Natural killer cell (primary cell): ENCODE measurements at regions not wholly inside any gene's neighbourhood (a gene's known extent, or its start where the extent isn't known, plus 50 kb on each side); places are given as distances from the start of the nearest gene placed in this dataset.

Experiments used
- ATAC-seq, 3 donors: fragments of 150-1000 bp in 2 of 3; fragments of 200-7000 bp in 1 of 3; cut with Tn5 transposase; 1 replicate in 1 of 3; 2 replicates in 2 of 3; pipeline ENCODE4 v1.10.0; 2021; ENCODE audit warnings: mild to moderate bottlenecking in 2 of 3, moderate library complexity in 2 of 3
- DNase-seq, 2 donors: peaks; one replicate each; pipeline versions ENCODE4 v3.0.0 to v3.0.0-alpha.2; 2013 to 2021; ENCODE audit warnings: mixed read lengths in 1 of 2
- H3K27ac ChIP-seq: one replicate; pipeline ENCODE4 v1.5.1; 2013; ENCODE audit warnings: mild to moderate bottlenecking, low read length
- H3K27me3 ChIP-seq: one replicate; pipeline ENCODE4 v1.6.1; 2013; ENCODE audit warnings: low read length; ENCODE audit not compliant: control insufficient read depth, insufficient read depth
- H3K36me3 ChIP-seq: one replicate; pipeline ENCODE4 v1.6.1; 2013; ENCODE audit warnings: low read length; ENCODE audit not compliant: control insufficient read depth, insufficient read depth
- H3K4me1 ChIP-seq: one replicate; pipeline ENCODE4 v1.6.1; 2013; ENCODE audit warnings: low read length; ENCODE audit not compliant: control insufficient read depth, insufficient read depth
- H3K4me3 ChIP-seq: one replicate; pipeline ENCODE4 v1.5.1; 2013; ENCODE audit warnings: low read length
- H3K9me3 ChIP-seq: one replicate; pipeline ENCODE4 v1.6.1; 2013; ENCODE audit warnings: low read length; ENCODE audit not compliant: control insufficient read depth, insufficient read depth
- H3K27ac Mint-ChIP-seq, 2 donors: one replicate each; pipeline ENCODE4 v1.8.0; 2022; ENCODE audit warnings: mild to moderate bottlenecking in 2 of 2, mixed read lengths in 2 of 2, moderate library complexity in 1 of 2
- H3K27me3 Mint-ChIP-seq, 2 donors: one replicate each; pipeline ENCODE4 v1.8.0; 2022; ENCODE audit warnings: low read depth in 2 of 2, mixed read lengths in 2 of 2
- H3K36me3 Mint-ChIP-seq: one replicate; pipeline ENCODE4 v1.8.0; 2022; ENCODE audit warnings: mixed read lengths
- H3K4me1 Mint-ChIP-seq, 2 donors: one replicate each; pipeline ENCODE4 v1.8.0; 2022; ENCODE audit warnings: mixed read lengths in 2 of 2
- H3K4me3 Mint-ChIP-seq: one replicate; pipeline ENCODE4 v1.8.0; 2022; ENCODE audit warnings: mild to moderate bottlenecking, moderate library complexity, mixed read lengths
- H3K9me3 Mint-ChIP-seq, 2 donors: one replicate each; pipeline ENCODE4 v1.8.0; 2022; ENCODE audit warnings: mixed read lengths in 2 of 2
- CTCF ChIP-seq: fragments of 200-600 bp; IDR thresholded peaks from one replicate; pipeline ENCODE4 v1.8.0; 2022; ENCODE audit warnings: antibody characterized with exemption
- WGBS: methylation state at CpG from one replicate; pipeline ENCODE4 v1.1.7; 2013; ENCODE audit warnings: missing lambda C conversion rate; ENCODE audit not compliant: insufficient coverage; 5-methylcytosine and 5-hydroxymethylcytosine counted together
- intact Hi-C: fragments of 100-400 bp; cut with micrococcal nuclease; formaldehyde crosslinking; loops from one replicate; pipeline ENCODE4 v1.14.2; 2022

- H3K4me3 ChIP-seq = no peak overlapping the region
- Mint-ChIP-seq H3K27ac (no peak overlapping the region), H3K9me3 (peaks cover 2 to 9% of the 10 kb centered on the region in 2 donors), H3K27me3 (no peaks in the 10 kb centered on the region), H3K36me3 (no peaks in the 10 kb centered on the region), H3K4me1 (no peaks in the 10 kb centered on the region), H3K4me3 (no peak overlapping the region)
- 20% methylated on average over 7 of the region's 7 CpGs for whole genome bisulfite sequencing
- ATAC-seq (no peak), DNase-seq (no peak)
- no peaks in the 10 kb centered on the region for H3K27me3 ChIP-seq
- H3K4me1 ChIP-seq = no peaks in the 10 kb centered on the region
- H3K9me3 ChIP-seq = no peaks in the 10 kb centered on the region
- no peak for TF ChIP-seq CTCF
- no peak overlapping the region for H3K27ac ChIP-seq
- H3K36me3 ChIP-seq = no peaks in the 10 kb centered on the region
- intact Hi-C loops = no loop called here
Observed at GRCh38 chr1:163766257-163766918, 444.6 kb downstream of the NUF2 start.

GRCh38 chr1:163768576-163768975, 446.8 kb downstream of the NUF2 start:
- TF ChIP-seq CTCF = no peak
- Mint-ChIP-seq H3K27ac (no peak overlapping the region), H3K9me3 (peaks cover 4% of the 10 kb centered on the region in 2 donors), H3K27me3 (no peaks in the 10 kb centered on the region), H3K4me1 (no peaks in the 10 kb centered on the region), H3K4me3 (no peak overlapping the region), H3K36me3 (no peaks in the 10 kb centered on the region)
- Histone ChIP-seq H3K9me3 (no peaks in the 10 kb centered on the region), H3K4me1 (no peaks in the 10 kb centered on the region), H3K27ac (no peak overlapping the region), H3K27me3 (no peaks in the 10 kb centered on the region), H3K4me3 (no peak overlapping the region), H3K36me3 (no peaks in the 10 kb centered on the region)
- intact Hi-C loops = no loop called here
- DNase-seq (no peak), ATAC-seq (no peak)
- WGBS = 91% methylated on average over 5 of the region's 5 CpGs

- Mint-ChIP-seq H3K9me3 (peaks cover 4 to 6% of the 10 kb centered on the region in 2 donors), H3K4me1 (no peaks in the 10 kb centered on the region), H3K27me3 (no peaks in the 10 kb centered on the region), H3K27ac (no peak overlapping the region), H3K4me3 (no peak overlapping the region), H3K36me3 (no peaks in the 10 kb centered on the region)
- no peaks in the 10 kb centered on the region for H3K27me3 ChIP-seq
- no peaks in the 10 kb centered on the region for H3K4me1 ChIP-seq
- 79% methylated on average over 4 of the region's 4 CpGs for WGBS
- no peak overlapping the region for H3K27ac ChIP-seq
- H3K36me3 ChIP-seq = no peaks in the 10 kb centered on the region
- no peak for TF ChIP-seq CTCF
- DNase-seq (no peak), ATAC-seq (no peak)
- no peaks in the 10 kb centered on the region for H3K9me3 ChIP-seq
- intact Hi-C loops = no loop called here
- H3K4me3 ChIP-seq = no peak overlapping the region
Observed at GRCh38 chr1:163770265-163770664, 448.5 kb downstream of the NUF2 start.

GRCh38 chr1:163771637-163772036, 449.9 kb downstream of the NUF2 start:
- ATAC-seq = no peak
- 88% methylated on average over 2 of the region's 2 CpGs for WGBS
- no peak for DNase-seq
- no peaks in the 10 kb centered on the region for H3K27me3 ChIP-seq
- Mint-ChIP-seq H3K4me3 (no peak overlapping the region), H3K9me3 (peaks cover 6 to 8% of the 10 kb centered on the region in 2 donors), H3K36me3 (no peaks in the 10 kb centered on the region), H3K4me1 (no peaks in the 10 kb centered on the region), H3K27me3 (no peaks in the 10 kb centered on the region), H3K27ac (no peak overlapping the region)
- H3K27ac ChIP-seq = no peak overlapping the region
- no peak for TF ChIP-seq CTCF
- intact Hi-C loops = no loop called here
- H3K4me3 ChIP-seq = no peak overlapping the region
- H3K9me3 ChIP-seq = no peaks in the 10 kb centered on the region
- no peaks in the 10 kb centered on the region for H3K36me3 ChIP-seq
- H3K4me1 ChIP-seq = no peaks in the 10 kb centered on the region
